Spinal cord (tissue), 9 donors: ENCODE measurements at regions not wholly inside any gene's neighbourhood (a gene's known extent, or its start where the extent isn't known, plus 50 kb on each side); places are given as distances from the start of the nearest gene placed in this dataset.
A peak's percentile ranks its signal among the peaks of the same experiment; 100 is the strongest.
"Not testable (repeated sequence)": the region's sequence is repeated elsewhere in the genome, so short reads cannot be mapped to it uniquely, and the experiment has no call there.

Experiments
- DNase-seq, 6 donors: peaks; one replicate each; pipeline versions ENCODE4 v3.0.0 to v3.0.0-alpha.2; 2013 to 2015; ENCODE audit warnings: low spot score in 6 of 6, low read depth in 4 of 6
- H3K27ac ChIP-seq: one replicate; pipeline ENCODE4 v1.5.1; 2013; ENCODE audit warnings: low read depth, low read length, control low read depth
- H3K27me3 ChIP-seq: one replicate; pipeline ENCODE4 v1.6.1; 2013; ENCODE audit warnings: low read length; ENCODE audit not compliant: control insufficient read depth, insufficient read depth
- H3K36me3 ChIP-seq: one replicate; pipeline ENCODE4 v1.6.1; 2013; ENCODE audit warnings: low read length; ENCODE audit not compliant: control insufficient read depth, insufficient read depth
- H3K4me1 ChIP-seq: one replicate; pipeline ENCODE4 v1.6.1; 2013; ENCODE audit warnings: low read length; ENCODE audit not compliant: control insufficient read depth, insufficient read depth
- H3K4me3 ChIP-seq: one replicate; pipeline ENCODE4 v1.5.1; 2013; ENCODE audit warnings: low read depth, low read length, control low read depth
- H3K9me3 ChIP-seq: one replicate; pipeline ENCODE4 v1.6.1; 2013; ENCODE audit warnings: low read length; ENCODE audit not compliant: control insufficient read depth, insufficient read depth
- WGBS: methylation state at CpG from one replicate; pipeline ENCODE4 v1.1.5; 2013; ENCODE audit warnings: missing lambda C conversion rate; ENCODE audit not compliant: insufficient coverage; 5-methylcytosine and 5-hydroxymethylcytosine counted together
- donor health status: healthy.

GRCh38 chr18:52222211-52222610, 117.8 kb upstream of the DCC start:
- no peaks in the 10 kb centered on the region for H3K4me1 ChIP-seq
- peak in 1 of 6 donors; percentile 12 for DNase-seq
- no peaks in the 10 kb centered on the region for H3K36me3 ChIP-seq
- no peaks in the 10 kb centered on the region for H3K9me3 ChIP-seq
- H3K4me3 ChIP-seq: no peak overlapping the region
- no peaks in the 10 kb centered on the region for H3K27me3 ChIP-seq
- no peak overlapping the region for H3K27ac ChIP-seq
- 90% methylated on average over 2 of the region's 2 CpGs for WGBS

- H3K36me3 ChIP-seq: no peaks in the 10 kb centered on the region
- H3K27ac ChIP-seq: no peak overlapping the region
- 96% methylated on average over 3 of the region's 4 CpGs for WGBS
- no peak overlapping the region for H3K4me3 ChIP-seq
- no peaks in the 10 kb centered on the region for H3K4me1 ChIP-seq
- H3K9me3 ChIP-seq: no peaks in the 10 kb centered on the region
- no peaks in the 10 kb centered on the region for H3K27me3 ChIP-seq
- no peak for DNase-seq
Observed at GRCh38 chr18:52227536-52227935, 112.5 kb upstream of the DCC start.

GRCh38 chr18:52228166-52228565, 111.8 kb upstream of the DCC start:
- no peak for DNase-seq
- no peaks in the 10 kb centered on the region for H3K36me3 ChIP-seq
- no peak overlapping the region for H3K27ac ChIP-seq
- no peak overlapping the region for H3K4me3 ChIP-seq
- no CpG with 5 or more reads among the region's 3 CpGs for WGBS
- H3K4me1 ChIP-seq: no peaks in the 10 kb centered on the region
- H3K9me3 ChIP-seq: no peaks in the 10 kb centered on the region
- H3K27me3 ChIP-seq: no peaks in the 10 kb centered on the region

GRCh38 chr18:52236131-52236530, 103.9 kb upstream of the DCC start:
- no peak overlapping the region for H3K4me3 ChIP-seq
- no peaks in the 10 kb centered on the region for H3K27me3 ChIP-seq
- no peaks in the 10 kb centered on the region for H3K9me3 ChIP-seq
- no peak overlapping the region for H3K27ac ChIP-seq
- no peaks in the 10 kb centered on the region for H3K36me3 ChIP-seq
- DNase-seq: no peak
- H3K4me1 ChIP-seq: no peaks in the 10 kb centered on the region
- no CpG with 5 or more reads among the region's 1 CpG for WGBS

- no peaks in the 10 kb centered on the region for H3K36me3 ChIP-seq
- no peak for DNase-seq
- no peaks in the 10 kb centered on the region for H3K4me1 ChIP-seq
- H3K27me3 ChIP-seq: no peaks in the 10 kb centered on the region
- no peaks in the 10 kb centered on the region for H3K9me3 ChIP-seq
- H3K4me3 ChIP-seq: no peak overlapping the region
- H3K27ac ChIP-seq: no peak overlapping the region
- 60% methylated on average over 1 of the region's 2 CpGs for WGBS
Observed at GRCh38 chr18:52237551-52237950, 102.4 kb upstream of the DCC start.

GRCh38 chr18:52242711-52243110, 97.3 kb upstream of the DCC start:
- WGBS: no CpG with 5 or more reads among the region's 2 CpGs
- Histone ChIP-seq H3K9me3 (no peaks in the 10 kb centered on the region), H3K36me3 (no peaks in the 10 kb centered on the region), H3K27ac (no peak overlapping the region), H3K27me3 (no peaks in the 10 kb centered on the region), H3K4me3 (no peak overlapping the region), H3K4me1 (no peaks in the 10 kb centered on the region)
- no peak for DNase-seq

- no peak for DNase-seq
- no peaks in the 10 kb centered on the region for H3K27me3 ChIP-seq
- H3K36me3 ChIP-seq: no peaks in the 10 kb centered on the region
- WGBS: no CpG with 5 or more reads among the region's 2 CpGs
- no peak overlapping the region for H3K27ac ChIP-seq
- H3K4me3 ChIP-seq: no peak overlapping the region
- no peaks in the 10 kb centered on the region for H3K4me1 ChIP-seq
- H3K9me3 ChIP-seq: no peaks in the 10 kb centered on the region
Observed at GRCh38 chr18:52244658-52245057, 95.3 kb upstream of the DCC start.

GRCh38 chr18:52254367-52254766, 85.6 kb upstream of the DCC start:
- DNase-seq: no peak
- H3K4me3 ChIP-seq: no peak overlapping the region
- no peaks in the 10 kb centered on the region for H3K36me3 ChIP-seq
- H3K9me3 ChIP-seq: no peaks in the 10 kb centered on the region
- H3K4me1 ChIP-seq: no peaks in the 10 kb centered on the region
- H3K27me3 ChIP-seq: no peaks in the 10 kb centered on the region
- WGBS: no CpG with 5 or more reads among the region's 3 CpGs
- H3K27ac ChIP-seq: no peak overlapping the region

- not testable (repeated sequence) for DNase-seq, H3K4me3 ChIP-seq, H3K27ac ChIP-seq, H3K9me3 ChIP-seq, H3K36me3 ChIP-seq, H3K4me1 ChIP-seq, H3K27me3 ChIP-seq
- no CpG with 5 or more reads among the region's 3 CpGs for WGBS
Observed at GRCh38 chr18:52257417-52257816, 82.6 kb upstream of the DCC start.

- Histone ChIP-seq H3K4me1 (no peaks in the 10 kb centered on the region), H3K4me3 (no peak overlapping the region), H3K36me3 (no peaks in the 10 kb centered on the region), H3K27me3 (no peaks in the 10 kb centered on the region), H3K9me3 (no peaks in the 10 kb centered on the region), H3K27ac (no peak overlapping the region)
- no peak for DNase-seq
Observed at GRCh38 chr18:52275817-52276216, 64.2 kb upstream of the DCC start.
